Vagina (tissue), 2 donors: ENCODE measurements at regions not wholly inside any gene's neighbourhood (a gene's known extent, or its start where the extent isn't known, plus 50 kb on each side); places are given as distances from the start of the nearest gene placed in this dataset.
"Not testable (repeated sequence)": the region's sequence is repeated elsewhere in the genome, so short reads cannot be mapped to it uniquely, and the experiment has no call there.

ENCODE experiments used
- DNase-seq, 2 donors: peaks; one replicate each; pipeline ENCODE4 v3.0.0-alpha.2; 2017; ENCODE audit errors: extremely low spot score in 2 of 2
- H3K27ac ChIP-seq: fragments of 200-600 bp; sonication (generic); one replicate; pipeline ENCODE4 v1.5.1; 2019
- H3K27me3 ChIP-seq: fragments of 200-600 bp; sonication (generic); one replicate; pipeline ENCODE4 v1.5.1; 2019
- H3K36me3 ChIP-seq, 2 donors: fragments of 200-600 bp; sonication (generic); one replicate each; pipeline ENCODE4 v1.5.1; 2017 to 2019
- H3K4me1 ChIP-seq: fragments of 200-600 bp; sonication (generic); one replicate; pipeline ENCODE4 v1.5.1; 2019
- H3K4me3 ChIP-seq, 2 donors: fragments of 200-600 bp; sonication (generic); 1 replicate in 1 of 2; 2 replicates in 1 of 2; pipeline ENCODE4 v1.5.1; 2016 to 2019
- H3K9me3 ChIP-seq: fragments of 200-600 bp; sonication (generic); one replicate; pipeline ENCODE4 v1.5.1; 2019
- CTCF ChIP-seq, 3 experiments: fragments of 450-650 bp in 2 of 3; fragments of 200-600 bp in 1 of 3; sonication (generic) in 1 of 3; IDR thresholded peaks; one replicate each; pipeline ENCODE4 v1.5.1; 2017 to 2019; ENCODE audit warnings: antibody characterized with exemption in 3 of 3, mild to moderate bottlenecking in 2 of 3, moderate library complexity in 2 of 3
- POLR2A ChIP-seq, 2 donors: fragments of 450-650 bp; IDR thresholded peaks; one replicate each; pipeline ENCODE4 v1.6.1; 2017; ENCODE audit warnings: antibody characterized with exemption in 2 of 2, mild to moderate bottlenecking in 2 of 2, moderate library complexity in 2 of 2
- POLR2AphosphoS5 ChIP-seq, 2 donors: sonication (generic); formaldehyde crosslinking; IDR thresholded peaks; one replicate each; pipeline ENCODE4 v1.9.0; 2017; ENCODE audit warnings: antibody characterized with exemption in 2 of 2, mild to moderate bottlenecking in 2 of 2, low read depth in 1 of 2; ENCODE audit not compliant: insufficient read depth in 1 of 2
- intact Hi-C: fragments of 100-400 bp; cut with DNase I; formaldehyde crosslinking; loops from one replicate; pipeline ENCODE4 v1.15.1; 2023

GRCh38 chr1:234954613-234955012 is 174.0 kb downstream of the TOMM20 start:
- DNase-seq: no peak
- Histone ChIP-seq H3K27me3 (no peaks in the 10 kb centered on the region), H3K4me3 (no peak overlapping the region), H3K27ac (peak overlapping the region; percentile 23), H3K4me1 (peaks cover 10% of the 10 kb centered on the region), H3K9me3 (no peaks in the 10 kb centered on the region), H3K36me3 (no peaks in the 10 kb centered on the region)
- no peak for TF ChIP-seq CTCF (IDR thresholded peaks at IDR 0.05)
- TF ChIP-seq POLR2A (IDR thresholded peaks at IDR 0.05): no peak
- TF ChIP-seq POLR2AphosphoS5 (IDR thresholded peaks at IDR 0.05; ENCODE audit: insufficient read depth in 1 of 2, low read depth in 1 of 2): no peak
- intact Hi-C loops: no loop called here

- no peaks in the 10 kb centered on the region for H3K27me3 ChIP-seq
- intact Hi-C loops: no loop called here
- H3K9me3 ChIP-seq: no peaks in the 10 kb centered on the region
- TF ChIP-seq POLR2AphosphoS5 (IDR thresholded peaks at IDR 0.05; ENCODE audit: insufficient read depth in 1 of 2, low read depth in 1 of 2): no peak
- TF ChIP-seq CTCF (IDR thresholded peaks at IDR 0.05): no peak
- no peak for TF ChIP-seq POLR2A (IDR thresholded peaks at IDR 0.05)
- no peak overlapping the region for H3K4me3 ChIP-seq
- DNase-seq: no peak
- peaks cover 10% of the 10 kb centered on the region for H3K4me1 ChIP-seq
- H3K36me3 ChIP-seq: no peaks in the 10 kb centered on the region
- no peak overlapping the region for H3K27ac ChIP-seq
Measured at GRCh38 chr1:234953655-234954405, 174.8 kb downstream of the TOMM20 start.

GRCh38 chr1:234950598-234950997 is 178.0 kb downstream of the TOMM20 start:
- Histone ChIP-seq H3K27ac (no peak overlapping the region), H3K9me3 (no peaks in the 10 kb centered on the region), H3K4me3 (no peak overlapping the region), H3K27me3 (no peaks in the 10 kb centered on the region), H3K4me1 (peaks cover 10% of the 10 kb centered on the region), H3K36me3 (no peaks in the 10 kb centered on the region)
- TF ChIP-seq CTCF (IDR thresholded peaks at IDR 0.05) (no peak), POLR2A (IDR thresholded peaks at IDR 0.05) (no peak), POLR2AphosphoS5 (IDR thresholded peaks at IDR 0.05; ENCODE audit: insufficient read depth in 1 of 2, low read depth in 1 of 2) (no peak)
- DNase-seq: no peak
- intact Hi-C loops: no loop called here

- DNase-seq, H3K9me3 ChIP-seq, H3K4me1 ChIP-seq: not testable (repeated sequence)
Measured at GRCh38 chr1:234949528-234949927, 179.1 kb downstream of the TOMM20 start.

GRCh38 chr1:234944439-234945344 is 183.9 kb downstream of the TOMM20 start:
- Histone ChIP-seq H3K9me3 (no peaks in the 10 kb centered on the region), H3K36me3 (no peaks in the 10 kb centered on the region), H3K4me3 (no peak overlapping the region), H3K27ac (no peak overlapping the region), H3K4me1 (no peaks in the 10 kb centered on the region), H3K27me3 (no peaks in the 10 kb centered on the region)
- DNase-seq: no peak
- TF ChIP-seq POLR2A (IDR thresholded peaks at IDR 0.05) (no peak), CTCF (IDR thresholded peaks at IDR 0.05) (no peak), POLR2AphosphoS5 (IDR thresholded peaks at IDR 0.05; ENCODE audit: insufficient read depth in 1 of 2, low read depth in 1 of 2) (no peak)
- intact Hi-C loops: no loop called here

More at GRCh38 chr1:234949528-234949927, 179.1 kb downstream of the TOMM20 start:
- H3K4me3 ChIP-seq, H3K27me3 ChIP-seq, intact Hi-C loops, H3K36me3 ChIP-seq, H3K27ac ChIP-seq: not testable (repeated sequence)
